HG03159 (cell line): ENCODE measurements at regions not wholly inside any gene's neighbourhood (a gene's known extent, or its start where the extent isn't known, plus 50 kb on each side); places are given as distances from the start of the nearest gene placed in this dataset.
A peak's percentile ranks its signal among the peaks of the same experiment; 100 is the strongest.

Source experiments
- ATAC-seq: cut with Tn5 transposase; IDR thresholded peaks from one replicate; pipeline ENCODE4 v1.9.1; 2021; ENCODE audit warnings: mild to moderate bottlenecking, moderate library complexity; ENCODE audit not compliant: unreplicated experiment

DNA sequence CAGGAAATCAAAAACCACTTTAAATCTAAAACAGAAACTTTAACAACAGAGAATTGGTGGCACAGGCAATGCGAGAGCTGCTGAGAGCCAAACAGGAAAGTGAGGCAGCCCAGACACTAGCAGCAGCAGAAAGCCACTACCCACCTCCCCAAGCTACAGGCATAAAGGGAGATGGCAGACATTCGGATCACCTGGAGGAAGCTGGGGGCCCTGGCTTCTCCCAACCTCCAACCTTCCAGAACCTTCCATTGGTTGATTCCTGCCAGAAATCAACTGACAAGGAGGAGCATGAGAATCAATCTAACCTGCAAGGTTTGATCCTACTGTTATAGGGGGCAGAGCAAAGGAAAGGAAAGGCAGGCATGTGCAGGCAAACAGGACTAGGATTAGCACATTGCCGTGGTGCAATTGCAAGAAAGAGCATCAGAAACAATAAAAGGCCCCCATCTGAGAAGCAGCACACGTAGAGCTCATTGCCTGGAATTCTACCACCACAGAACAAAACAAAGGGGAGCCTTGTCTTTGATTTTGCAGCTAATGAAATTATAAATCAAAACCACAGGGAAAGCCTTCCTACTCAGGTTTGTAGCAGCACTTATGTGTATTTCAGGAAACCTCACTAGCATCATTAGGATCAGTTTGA, 427.3 kb upstream of the RASGEF1B start:
- ATAC-seq = no peak

DNA sequence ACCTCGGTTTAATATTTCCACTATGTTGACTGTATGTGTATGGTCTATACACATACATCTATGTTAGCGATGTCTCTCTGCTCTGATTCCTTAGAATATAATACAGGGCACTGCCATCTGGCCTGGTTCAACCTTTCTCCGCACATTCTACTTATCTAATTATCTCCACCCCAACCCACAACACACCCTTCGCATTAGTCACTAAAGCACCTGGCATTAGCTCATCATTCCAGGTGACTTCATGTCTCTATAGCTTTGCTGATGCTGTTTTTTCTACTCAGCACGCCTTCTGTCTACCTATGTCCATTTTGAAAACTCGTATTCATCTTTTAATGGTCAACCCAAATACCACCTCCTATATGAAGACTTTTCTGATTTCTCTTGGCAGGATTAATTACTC, 425.2 kb upstream of the RASGEF1B start:
- no peak for ATAC-seq

DNA sequence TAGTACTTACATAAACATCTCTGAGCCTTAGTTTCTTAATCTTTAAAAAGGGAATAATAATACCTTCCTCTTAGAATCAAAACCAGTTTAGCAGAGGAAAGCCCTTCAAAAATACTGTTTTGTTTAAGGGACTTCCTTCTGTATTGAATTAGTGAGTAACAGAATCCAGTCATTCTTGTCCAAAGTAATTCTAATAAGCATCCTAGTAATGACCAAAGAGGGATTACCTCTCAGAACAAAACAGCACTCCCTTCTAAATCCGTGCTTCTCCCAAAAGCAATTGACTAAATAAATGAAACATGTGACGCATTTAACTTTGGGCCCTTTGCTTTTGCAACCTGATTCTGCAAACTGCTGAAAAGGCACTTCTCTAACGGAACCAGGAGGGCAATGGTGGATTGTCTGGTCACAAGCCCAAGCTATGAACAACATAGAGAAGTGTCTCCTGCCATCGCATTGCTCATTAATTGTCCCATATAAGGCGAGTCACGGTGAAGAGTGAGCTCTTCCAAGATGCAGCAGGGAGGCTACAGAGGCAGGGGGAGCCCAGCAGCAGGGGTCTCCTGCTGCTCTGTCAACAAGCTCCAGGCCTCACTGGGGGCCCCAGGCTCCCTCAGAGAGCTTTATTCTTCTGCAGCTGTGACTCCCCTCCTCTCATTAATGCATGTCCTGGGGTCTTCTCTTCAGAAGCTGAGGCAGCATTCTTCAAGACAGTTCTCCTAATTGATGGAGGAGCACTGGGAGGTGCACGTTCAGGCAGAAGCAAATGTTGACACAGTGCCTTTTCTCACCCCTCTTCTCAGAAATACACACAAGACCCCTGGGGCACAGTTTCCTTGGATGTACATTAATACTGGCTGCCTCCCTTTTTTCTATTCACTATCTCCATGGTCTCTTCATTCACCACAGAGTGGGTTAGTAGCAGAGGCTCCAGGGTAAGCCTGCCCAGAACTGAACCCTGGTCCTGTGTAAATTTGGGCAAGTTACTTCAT, 419.6 kb upstream of the RASGEF1B start:
- no peak for ATAC-seq

DNA sequence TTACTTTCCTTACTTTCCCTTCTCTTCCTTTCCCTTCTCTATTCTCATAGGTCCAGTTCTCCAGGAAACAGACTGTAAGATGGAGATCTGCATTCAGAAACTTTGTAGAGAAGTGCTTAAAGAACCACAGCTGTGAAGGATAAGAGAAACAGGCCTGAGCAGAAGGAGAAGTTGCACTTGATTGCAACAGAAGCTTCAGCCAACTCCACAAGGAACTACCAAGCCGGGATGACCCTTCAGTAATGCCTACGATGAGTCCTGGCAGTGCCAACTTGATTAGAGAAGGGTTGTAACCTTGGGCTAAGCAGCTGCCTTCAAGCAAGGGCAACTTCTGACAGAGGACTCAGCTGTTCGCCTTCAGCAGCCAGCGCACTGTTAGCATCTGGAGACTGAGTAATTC, 413.3 kb upstream of the RASGEF1B start:
- no peak for ATAC-seq

DNA sequence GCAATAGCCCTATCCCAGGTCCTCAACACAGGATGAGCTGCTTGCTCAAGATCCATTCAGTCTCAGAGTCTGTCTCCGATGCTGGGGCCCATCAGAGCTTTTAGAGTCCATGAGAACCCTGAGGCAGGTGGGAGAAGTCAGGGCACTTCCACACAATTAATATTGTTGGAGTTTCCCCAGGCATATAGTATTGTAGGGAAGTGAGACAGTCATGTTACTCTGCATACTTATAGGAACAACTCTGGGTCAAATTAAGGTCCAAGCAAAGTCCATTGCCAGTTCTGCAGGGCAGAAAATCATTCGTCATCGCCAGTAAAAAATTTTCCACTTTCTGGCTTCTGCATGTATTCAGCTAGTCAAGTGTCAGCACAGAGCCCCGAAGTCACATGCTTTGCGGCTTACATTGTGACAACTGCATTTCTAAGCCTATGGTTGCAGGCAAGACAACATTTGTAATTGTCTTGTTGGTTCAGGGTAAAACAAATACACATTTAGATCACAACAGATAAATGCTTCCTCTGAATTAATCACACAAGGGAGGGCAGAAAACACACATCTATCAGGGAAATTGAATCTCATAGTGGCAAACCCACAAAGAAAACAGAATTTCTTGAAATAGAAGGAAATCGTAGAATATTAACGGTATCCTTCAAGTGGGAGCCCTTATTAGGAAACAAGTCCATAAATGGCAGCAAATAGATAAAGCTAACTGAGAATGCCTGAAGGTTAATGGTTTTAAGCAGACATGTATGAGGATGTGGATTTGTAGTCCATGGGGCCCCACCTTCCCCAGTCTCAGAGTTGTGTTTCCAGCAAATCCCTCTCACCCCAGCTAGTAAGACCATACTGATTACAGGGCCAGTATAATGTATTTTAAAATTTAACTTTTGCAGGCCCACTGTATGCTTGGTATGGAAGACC, 412.1 kb upstream of the RASGEF1B start:
- ATAC-seq = no peak

DNA sequence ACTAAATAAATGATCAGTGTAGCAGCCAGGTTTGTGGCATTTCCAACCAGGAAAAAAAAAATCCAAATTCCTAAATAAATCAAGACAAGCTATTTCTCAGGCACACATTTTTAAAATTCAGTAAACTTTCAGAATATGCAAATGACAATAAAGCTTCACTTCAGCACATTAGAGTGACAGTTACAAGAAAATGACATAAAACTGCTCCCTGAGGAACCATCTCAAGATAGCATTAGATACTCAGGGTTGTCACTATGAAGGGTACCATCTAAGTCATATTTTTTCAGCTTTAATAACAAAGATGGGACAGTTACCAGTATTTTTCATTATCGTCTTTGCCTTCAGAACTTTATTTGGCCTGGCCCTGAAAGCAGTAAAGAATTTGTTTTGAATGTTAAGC, 411.3 kb upstream of the RASGEF1B start:
- no peak for ATAC-seq

DNA sequence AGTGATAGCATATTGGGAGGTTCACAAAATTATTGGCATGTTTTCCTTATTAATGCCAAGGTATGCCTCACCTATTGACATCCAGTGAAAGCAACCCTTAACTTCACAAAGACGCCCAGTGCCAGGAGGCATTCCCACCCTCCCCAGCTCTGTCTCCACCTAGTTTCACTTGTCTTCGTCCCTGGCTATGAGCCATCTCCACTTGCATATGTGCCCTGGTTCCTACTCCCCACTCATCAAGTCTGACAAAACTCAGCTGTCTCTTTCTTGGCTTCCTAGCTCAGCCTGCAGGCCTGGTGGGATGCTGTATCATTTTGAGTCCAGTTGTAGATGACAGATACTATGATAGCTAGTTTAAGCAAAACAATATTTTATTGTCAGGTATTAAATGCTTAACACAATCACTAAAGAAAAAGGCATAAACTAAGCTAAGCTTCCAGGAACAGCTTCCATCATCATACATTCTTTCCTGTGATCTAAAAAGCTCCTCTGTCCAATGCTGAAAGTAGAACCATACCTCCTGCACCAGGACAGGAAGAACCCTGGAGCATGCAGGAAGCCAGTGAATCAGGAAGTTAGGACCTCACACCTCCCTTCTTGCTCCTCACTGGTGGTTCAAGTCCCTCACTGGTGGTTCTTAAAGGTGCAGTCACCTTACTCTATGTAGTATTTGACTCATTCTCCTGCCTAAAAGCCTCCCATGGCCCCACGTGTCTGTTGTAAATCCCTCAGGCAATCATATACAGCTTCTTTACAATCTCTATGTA, 410.3 kb upstream of the RASGEF1B start:
- no peak for ATAC-seq

DNA sequence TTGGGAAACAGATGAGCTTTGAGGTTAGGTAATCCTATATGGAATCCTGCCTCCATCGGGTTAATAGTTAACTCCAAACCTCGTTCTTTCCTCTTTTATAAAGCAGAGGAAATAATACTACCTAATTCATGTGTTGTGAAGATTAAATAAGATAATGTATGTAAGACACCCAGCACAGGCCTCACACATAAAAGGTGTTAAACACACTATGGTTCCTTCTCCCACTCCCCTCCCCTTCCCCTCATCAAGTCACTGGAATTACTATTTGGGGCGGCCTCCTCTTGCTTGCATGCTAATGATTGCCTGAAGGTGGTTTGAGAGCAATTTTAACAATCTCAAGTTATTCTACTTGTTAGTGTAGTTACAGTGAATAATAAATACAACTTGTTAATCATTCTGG, 404.4 kb upstream of the RASGEF1B start:
- ATAC-seq = no peak

DNA sequence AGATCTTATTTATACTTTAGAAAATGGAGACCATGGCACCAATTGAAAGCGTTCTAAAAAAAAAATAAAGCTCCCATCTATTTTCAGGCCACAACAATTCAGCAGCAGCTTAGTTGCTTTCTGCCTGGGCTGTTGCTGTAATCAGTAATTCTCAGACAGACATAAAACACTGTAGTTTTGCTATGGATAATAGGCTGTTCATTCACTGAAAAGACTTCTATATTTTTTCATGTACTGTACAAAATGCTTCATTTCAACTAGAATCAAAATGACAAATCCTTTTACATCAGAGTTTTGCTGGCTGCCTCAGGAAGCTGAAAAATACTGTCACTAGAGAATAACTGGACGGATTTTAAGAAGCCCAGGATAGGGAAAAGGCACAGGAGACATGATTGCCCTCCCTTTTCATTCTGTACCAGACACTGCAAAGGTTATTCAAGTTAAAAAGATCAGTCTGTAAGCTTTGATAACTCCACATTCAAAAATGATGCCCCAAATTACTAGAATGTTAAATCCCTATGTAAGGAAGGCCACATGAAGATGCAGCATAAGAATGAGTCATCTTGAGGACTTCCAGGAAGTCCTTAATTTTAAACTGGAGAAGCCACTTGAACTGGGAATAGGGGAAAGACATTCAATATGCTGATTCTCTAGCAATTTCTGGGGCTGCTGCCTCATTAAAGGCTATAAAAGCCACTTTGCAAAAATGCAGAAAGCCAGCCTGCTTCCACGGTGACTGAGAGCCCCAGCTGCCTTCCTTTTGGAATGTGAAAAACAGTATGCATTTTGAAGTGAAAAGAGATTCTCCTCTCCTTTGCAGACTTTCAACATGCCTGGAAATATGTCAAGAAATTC, 403.2 kb upstream of the RASGEF1B start:
- ATAC-seq = no peak

DNA sequence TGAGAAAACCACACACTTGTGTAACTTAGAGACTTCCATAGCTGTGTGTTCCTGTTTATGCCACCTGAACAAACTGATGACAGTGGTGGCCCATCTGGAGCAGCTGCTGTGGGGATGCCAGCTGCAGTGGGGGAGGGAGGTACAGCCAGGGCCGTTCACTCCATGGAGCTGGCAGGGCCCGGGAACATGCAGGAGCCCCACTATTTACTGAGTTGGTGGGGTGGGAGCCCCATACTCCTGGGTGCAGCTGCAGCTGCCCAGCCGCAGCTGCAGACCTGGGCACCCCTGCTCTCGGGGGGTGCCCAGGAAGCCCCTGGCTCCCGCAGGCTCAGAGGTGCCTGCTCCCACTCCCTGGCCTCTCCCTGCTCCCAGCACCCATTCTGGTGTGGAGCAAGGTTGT, 398.6 kb upstream of the RASGEF1B start:
- no peak for ATAC-seq

DNA sequence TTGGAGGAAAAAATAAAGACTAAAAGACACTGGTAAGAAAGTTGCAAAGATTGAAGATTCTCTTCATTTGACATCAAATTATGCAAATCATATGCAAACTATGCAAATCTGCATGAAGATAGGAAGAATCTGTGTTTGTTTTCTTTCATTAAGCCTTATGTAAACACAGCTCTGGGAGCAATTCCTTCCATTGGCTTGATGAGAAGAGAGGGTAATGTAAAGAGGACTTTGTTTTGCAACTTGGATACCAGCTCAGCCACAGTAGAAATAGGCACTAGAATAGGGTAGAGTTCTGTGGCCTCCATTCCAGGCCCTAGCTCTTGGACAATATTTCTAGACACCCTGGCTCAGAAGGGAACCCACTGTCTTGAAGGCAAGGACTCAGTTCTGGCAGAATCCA, 388.4 kb upstream of the RASGEF1B start:
- ATAC-seq = no peak

DNA sequence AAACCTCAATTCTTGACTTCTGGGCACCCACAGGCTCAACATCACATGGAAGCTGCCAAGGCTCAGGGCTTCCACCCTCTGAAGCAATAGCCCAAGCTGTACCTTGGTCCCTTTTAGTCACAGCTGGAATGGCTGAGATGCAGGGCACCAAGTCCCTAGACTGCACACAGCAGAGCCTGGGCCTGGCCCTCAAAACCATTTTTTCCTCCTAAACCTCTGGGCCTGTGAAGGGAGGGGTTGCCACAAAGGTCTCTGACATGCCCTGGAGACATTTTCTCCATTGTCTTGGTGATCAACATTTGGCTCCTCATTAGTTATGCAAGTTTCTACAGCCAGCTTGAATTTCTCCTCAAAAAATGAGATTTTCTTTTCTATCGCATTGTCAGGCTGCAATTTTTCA, 382.7 kb upstream of the RASGEF1B start:
- no peak for ATAC-seq

DNA sequence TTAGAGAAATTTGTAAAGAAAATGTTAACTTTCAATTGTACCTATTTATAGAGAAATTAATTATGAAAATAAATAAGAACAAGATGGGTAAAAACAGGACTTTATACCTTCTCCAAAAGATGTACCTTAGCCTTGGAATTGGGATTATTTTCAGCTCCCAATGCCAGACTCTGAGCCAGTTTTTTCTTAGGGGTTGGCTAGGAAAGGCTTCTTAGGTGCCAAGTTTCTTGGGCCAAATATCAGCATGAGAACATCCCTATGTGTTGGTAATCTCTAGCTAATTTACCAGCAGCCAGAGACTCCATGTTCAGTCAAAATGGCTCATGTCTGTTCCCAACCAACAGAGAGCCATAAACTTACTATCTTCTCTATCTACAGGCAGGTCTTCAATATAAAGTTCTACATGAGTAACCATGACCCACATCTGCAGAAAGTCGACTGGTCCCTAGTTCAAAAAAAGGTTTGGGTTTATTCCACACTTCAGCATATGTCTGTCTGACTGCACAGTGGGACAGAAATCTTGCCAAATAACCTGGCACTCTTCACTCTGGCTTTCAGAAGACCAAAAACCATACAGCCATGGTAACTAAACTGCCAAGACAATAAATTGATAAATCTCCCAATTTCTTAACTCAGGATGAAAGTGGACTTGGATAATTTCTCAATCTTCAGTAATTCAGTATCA, 380.5 kb upstream of the RASGEF1B start:
- ATAC-seq = no peak

DNA sequence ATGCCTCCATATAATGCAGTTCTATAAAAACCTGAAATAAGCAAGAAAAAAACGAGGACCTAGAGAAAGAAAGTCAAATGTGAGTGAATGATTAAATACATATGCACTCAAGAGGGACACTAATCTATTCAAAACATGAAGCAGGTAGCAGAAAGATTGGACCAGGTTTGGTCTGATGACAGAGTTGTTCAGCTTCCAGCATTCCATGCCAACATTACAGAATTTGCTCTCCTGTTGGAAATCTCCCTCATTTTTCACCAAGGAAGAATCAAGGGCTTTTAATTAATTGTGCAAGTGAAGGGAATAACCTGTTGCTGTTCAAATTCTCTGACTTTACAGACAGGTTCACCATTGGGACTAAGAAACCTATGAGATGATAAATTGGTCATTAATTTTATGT, 379.0 kb upstream of the RASGEF1B start:
- no peak for ATAC-seq

DNA sequence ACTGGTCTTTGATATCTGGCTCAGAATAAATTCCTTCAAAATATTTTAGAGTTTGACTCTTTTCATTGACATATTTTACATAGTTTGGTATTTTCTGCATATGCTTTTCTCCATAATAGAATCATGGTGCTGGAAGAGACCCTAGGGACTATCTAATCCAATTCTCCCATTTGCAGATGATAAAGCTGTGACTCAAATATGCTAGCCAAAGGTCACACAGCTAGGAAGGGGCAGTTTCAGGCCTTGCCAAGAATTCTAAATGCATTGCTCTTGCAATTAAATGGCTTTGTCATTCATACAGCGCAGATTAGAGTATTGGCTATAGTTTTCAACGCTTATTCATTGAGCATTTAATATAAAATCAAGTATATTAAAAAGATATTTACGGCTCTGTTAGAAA, 374.1 kb upstream of the RASGEF1B start:
- ATAC-seq = no peak

DNA sequence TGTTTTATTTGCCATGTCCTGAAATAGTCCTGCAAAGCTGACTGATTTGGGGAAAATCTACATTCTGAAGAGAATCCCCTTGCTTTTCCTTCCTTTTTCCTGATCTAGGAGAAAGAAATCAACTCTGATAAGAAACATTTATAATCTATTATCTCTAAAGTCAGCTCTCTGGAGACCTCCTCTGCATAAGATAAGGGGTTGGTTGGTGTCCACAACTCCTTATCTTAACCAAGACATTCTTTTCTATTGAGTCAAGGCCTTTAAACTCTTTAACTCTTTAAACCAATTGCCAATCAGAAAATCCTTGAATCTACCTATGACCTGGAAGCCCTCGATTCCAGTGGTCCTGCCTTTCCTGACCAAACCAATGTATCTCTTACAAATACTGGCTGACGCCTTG, 373.6 kb upstream of the RASGEF1B start:
- no peak for ATAC-seq

DNA sequence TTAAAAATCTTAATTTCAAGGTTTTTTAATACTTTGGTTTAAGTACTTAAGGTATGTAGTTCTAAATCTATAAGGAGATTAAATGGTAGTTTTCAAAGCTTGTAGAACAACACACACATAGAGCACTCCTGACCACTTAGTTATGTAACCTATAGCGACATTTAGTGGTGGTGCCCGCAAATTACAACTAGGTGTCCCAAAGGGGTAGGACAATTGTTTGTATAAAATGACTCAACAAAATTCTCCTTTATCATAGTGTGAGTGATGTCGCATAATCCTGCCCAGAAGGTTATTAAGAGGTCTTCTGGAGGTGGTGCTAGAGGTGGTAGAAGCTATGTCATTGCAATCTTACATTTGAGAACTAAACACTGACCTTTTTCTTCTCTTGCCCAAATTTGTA, 373.0 kb upstream of the RASGEF1B start:
- peak; percentile 90 for ATAC-seq

DNA sequence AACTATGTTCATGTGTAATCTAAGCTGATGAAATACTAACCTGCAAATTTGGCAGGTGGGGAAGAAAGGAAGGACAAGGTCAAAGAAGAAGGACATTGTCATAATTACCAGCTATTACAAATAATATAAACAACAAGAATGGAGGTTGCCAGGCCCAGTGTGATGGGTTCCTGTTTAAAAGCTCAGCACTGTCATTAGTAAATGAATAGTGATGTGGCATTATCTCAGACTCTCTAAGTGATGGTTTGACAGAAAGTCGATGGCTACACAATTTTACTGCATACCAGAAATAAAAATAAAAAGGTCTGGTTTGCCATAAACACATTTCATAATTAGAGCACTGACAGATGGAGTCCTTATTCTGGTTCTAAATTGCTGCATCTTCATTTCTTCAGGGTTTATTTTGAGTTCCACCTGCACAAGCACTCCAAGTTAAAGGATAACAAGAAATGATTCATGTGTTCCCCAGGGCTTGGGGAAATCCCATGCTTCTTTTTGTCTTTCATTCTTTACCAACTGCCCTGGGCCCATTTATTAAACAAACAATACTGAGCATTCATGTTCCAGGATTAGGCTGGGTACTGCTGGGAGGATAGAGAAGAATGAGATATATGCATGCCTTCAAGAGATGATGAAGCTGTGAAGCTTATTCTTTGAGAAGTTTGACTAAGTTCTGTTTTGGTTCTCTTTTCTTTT, 367.8 kb upstream of the RASGEF1B start:
- no peak for ATAC-seq
